ENCODE measurements at regions not wholly inside any gene's neighbourhood (a gene's known extent, or its start where the extent isn't known, plus 50 kb on each side); places are given as distances from the start of the nearest gene placed in this dataset.
"Not testable (repeated sequence)": the region's sequence is repeated elsewhere in the genome, so short reads cannot be mapped to it uniquely, and the experiment has no call there.

- no peak for TF ChIP-seq CTCF (IDR thresholded peaks at IDR 0.05)
- Histone ChIP-seq H2AFZ (ENCODE audit: insufficient read depth, low read depth, low read length, poor library complexity, severe bottlenecking) (no peak overlapping the region), H3K79me2 (ENCODE audit: insufficient read depth, low read length) (no peaks in the 10 kb centered on the region), H3K9me3 (replicated peaks in 1 of 2; ENCODE audit: control insufficient read depth in 1 of 2, insufficient read depth in 1 of 2, low read length in 2 of 2) (peaks cover 0 to 2% of the 10 kb centered on the region in 2 donors), H3K9ac (ENCODE audit: insufficient read depth, low read length, poor library complexity, severe bottlenecking) (no peak overlapping the region), H3K4me1 (ENCODE audit: control insufficient read depth in 1 of 2, insufficient read depth in 2 of 2, low read length in 2 of 2) (no peaks in the 10 kb centered on the region), H3K4me2 (replicated peaks; ENCODE audit: extremely low read depth, low read length, poor library complexity, severe bottlenecking) (no peak overlapping the region), H3K4me3 (replicated peaks in 1 of 3; ENCODE audit: low read depth in 2 of 3, low read length in 3 of 3) (no peak overlapping the region), H3K27me3 (ENCODE audit: control insufficient read depth in 2 of 2, insufficient read depth in 2 of 2, low read length in 2 of 2) (no peaks in the 10 kb centered on the region), H3K36me3 (replicated peaks in 1 of 2; ENCODE audit: control insufficient read depth in 1 of 2, insufficient read depth in 2 of 2, low read length in 2 of 2) (no peaks in the 10 kb centered on the region), H4K20me1 (ENCODE audit: insufficient read depth, low read length) (no peaks in the 10 kb centered on the region), H3K27ac (ENCODE audit: low read depth in 1 of 2, low read length in 2 of 2) (no peak overlapping the region)
- H3K9me3 Mint-ChIP-seq: peaks cover 5 to 13% (median 8%) of the 10 kb centered on the region in 7 donors
- no peak overlapping the region for H3K4me3 Mint-ChIP-seq
- peaks cover 0 to 2% (median 0%) of the 10 kb centered on the region in 3 donors for H3K27me3 Mint-ChIP-seq (ENCODE audit: low read depth in 3 of 3)
- no peak for DNase-seq
- H3K36me3 Mint-ChIP-seq: no peaks in the 10 kb centered on the region
- H3K27ac Mint-ChIP-seq: no peak overlapping the region
- no CpG with 5 or more reads among the region's 8 CpGs for WGBS (ENCODE audit: insufficient coverage)
- intact Hi-C loops (cut with micrococcal nuclease): no loop called here
- no peaks in the 10 kb centered on the region for H3K4me1 Mint-ChIP-seq
These were observed 140.2 kb upstream of the RUNX1 start for GRCh38 chr21:35189077-35189863.

GRCh38 chr21:35183389-35183788 lies 134.3 kb upstream of the RUNX1 start:
- WGBS (ENCODE audit: insufficient coverage): no CpG with 5 or more reads among the region's 2 CpGs
- H3K4me3 Mint-ChIP-seq; H3K4me3 ChIP-seq (replicated peaks in 1 of 3; ENCODE audit: low read depth in 2 of 3, low read length in 3 of 3); H3K4me1 Mint-ChIP-seq; H4K20me1 ChIP-seq (ENCODE audit: insufficient read depth, low read length); H3K36me3 ChIP-seq (replicated peaks in 1 of 2; ENCODE audit: control insufficient read depth in 1 of 2, insufficient read depth in 2 of 2, low read length in 2 of 2); H3K36me3 Mint-ChIP-seq; H3K27ac ChIP-seq (ENCODE audit: low read depth in 1 of 2, low read length in 2 of 2); H3K9me3 ChIP-seq (replicated peaks in 1 of 2; ENCODE audit: control insufficient read depth in 1 of 2, insufficient read depth in 1 of 2, low read length in 2 of 2); H3K27me3 ChIP-seq (ENCODE audit: control insufficient read depth in 2 of 2, insufficient read depth in 2 of 2, low read length in 2 of 2); H2AFZ ChIP-seq (ENCODE audit: insufficient read depth, low read depth, low read length, poor library complexity, severe bottlenecking); H3K27ac Mint-ChIP-seq; H3K4me1 ChIP-seq (ENCODE audit: control insufficient read depth in 1 of 2, insufficient read depth in 2 of 2, low read length in 2 of 2); intact Hi-C loops (cut with micrococcal nuclease); H3K4me2 ChIP-seq (replicated peaks; ENCODE audit: extremely low read depth, low read length, poor library complexity, severe bottlenecking); DNase-seq; H3K79me2 ChIP-seq (ENCODE audit: insufficient read depth, low read length); H3K9ac ChIP-seq (ENCODE audit: insufficient read depth, low read length, poor library complexity, severe bottlenecking); H3K27me3 Mint-ChIP-seq (ENCODE audit: low read depth in 3 of 3): not testable (repeated sequence)
- H3K9me3 Mint-ChIP-seq: peaks cover 0 to 11% (median 1%) of the 10 kb centered on the region in 7 donors

Measured in CD14-positive monocyte (primary cell).